ENCODE measurements at regions not wholly inside any gene's neighbourhood (a gene's known extent, or its start where the extent isn't known, plus 50 kb on each side); places are given as distances from the start of the nearest gene placed in this dataset.
"Not testable (repeated sequence)": the region's sequence is repeated elsewhere in the genome, so short reads cannot be mapped to it uniquely, and the experiment has no call there.

- DNase-seq = no peak
Measured at GRCh38 chr1:113307771-113308445, 82.4 kb upstream of the MAGI3 start.

GRCh38 chr1:113312651-113313050 is 77.7 kb upstream of the MAGI3 start:
- DNase-seq = not testable (repeated sequence)

DNA sequence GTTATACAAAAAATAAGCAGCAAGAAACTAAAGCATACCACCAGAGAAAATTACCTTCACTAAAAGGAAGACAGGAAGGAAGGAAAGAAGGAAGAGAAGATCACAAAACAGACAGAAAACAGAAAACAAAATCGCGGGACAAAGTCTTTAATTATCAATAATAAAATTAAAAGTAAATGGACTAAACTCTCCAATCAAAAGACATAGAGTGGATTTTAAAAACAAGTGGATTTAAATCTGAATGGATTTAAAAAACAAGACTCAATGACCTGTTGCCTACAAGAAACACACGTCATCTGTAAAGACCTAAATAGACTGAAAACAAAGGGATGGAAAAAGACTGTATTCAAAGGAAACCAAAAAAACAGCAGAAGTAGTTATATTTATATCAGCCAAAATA is 75.7 kb upstream of the MAGI3 start:
- DNase-seq = no peak

DNA sequence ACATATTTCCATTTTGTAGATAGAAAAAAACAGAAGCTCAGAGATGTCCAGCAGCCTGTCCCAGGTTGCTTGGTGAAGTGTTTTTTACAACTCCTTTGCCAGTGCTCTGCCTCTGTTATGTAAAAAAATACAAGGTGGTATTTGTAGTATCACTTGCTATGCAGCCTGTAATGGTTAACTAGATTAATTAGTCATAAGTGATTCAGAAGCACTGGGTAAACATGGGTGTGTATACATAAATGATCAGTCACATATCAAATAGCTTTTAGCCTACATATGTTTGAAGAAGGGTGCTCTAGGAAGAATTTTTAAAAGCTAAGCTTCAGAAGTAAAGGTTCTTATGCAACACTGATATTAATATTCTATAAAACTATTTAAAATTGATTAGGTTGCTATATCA is 70.0 kb upstream of the MAGI3 start:
- no peak for DNase-seq

DNA sequence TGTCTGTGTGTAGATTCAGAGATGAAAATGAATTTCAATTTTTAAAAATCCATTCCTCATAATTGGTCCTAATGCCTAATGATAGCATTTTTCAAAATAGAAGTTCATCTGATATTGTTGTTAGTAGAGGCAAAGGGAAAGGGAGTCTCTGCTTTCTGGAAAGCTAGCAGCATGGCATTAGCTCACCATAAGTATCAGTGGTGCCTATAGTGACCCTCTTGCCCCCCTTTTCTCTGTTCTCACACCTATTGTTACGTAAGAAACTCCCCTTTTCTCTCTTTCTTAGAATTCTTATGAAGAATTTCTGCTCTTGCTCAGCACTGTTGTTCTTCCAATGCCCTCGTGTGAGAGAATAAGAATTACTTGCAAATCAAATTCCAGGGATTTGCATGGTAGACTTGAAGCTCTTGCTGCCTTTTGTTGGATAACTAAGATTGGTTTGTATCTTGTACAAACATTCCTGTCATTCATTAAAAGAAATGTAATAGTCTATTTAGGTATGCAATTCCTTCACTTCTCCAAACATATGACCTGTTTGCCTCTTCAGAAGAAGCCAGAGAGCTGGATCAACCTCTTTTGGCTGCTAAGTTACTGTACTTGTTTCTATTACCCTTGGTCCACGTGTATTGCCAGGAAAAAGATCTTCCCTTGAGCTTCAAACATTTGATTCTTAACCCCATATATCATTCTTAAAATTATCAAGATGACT is 69.2 kb upstream of the MAGI3 start:
- no peak for DNase-seq

DNA sequence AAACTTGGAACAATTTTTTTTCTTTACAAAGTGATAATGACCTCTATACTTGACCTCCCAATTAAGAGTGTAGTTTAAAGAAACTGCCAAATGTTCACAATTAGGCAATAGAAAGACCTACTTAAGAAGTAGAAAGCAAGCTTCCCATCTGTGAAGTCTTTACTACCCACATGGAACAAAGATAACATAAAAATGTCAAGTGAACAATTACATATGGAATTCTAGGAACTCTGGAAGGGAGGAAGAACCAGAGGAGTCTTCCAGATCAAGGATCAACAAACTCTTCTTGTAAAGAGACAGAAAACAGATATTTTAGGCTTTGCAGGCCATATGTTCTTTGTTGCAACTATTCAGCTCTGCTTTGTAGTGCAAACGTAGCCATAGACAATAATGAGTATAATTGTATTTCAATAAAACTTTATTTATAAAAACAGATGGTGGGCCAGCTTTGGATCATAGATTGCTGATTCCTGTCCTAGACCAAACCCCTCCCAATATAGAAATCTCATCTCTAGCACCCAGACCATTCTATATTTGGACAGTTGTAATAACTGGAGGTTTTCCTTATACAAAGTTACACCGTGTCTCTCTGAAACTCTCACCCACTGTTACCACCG is 68.4 kb upstream of the MAGI3 start:
- no peak for DNase-seq

DNA sequence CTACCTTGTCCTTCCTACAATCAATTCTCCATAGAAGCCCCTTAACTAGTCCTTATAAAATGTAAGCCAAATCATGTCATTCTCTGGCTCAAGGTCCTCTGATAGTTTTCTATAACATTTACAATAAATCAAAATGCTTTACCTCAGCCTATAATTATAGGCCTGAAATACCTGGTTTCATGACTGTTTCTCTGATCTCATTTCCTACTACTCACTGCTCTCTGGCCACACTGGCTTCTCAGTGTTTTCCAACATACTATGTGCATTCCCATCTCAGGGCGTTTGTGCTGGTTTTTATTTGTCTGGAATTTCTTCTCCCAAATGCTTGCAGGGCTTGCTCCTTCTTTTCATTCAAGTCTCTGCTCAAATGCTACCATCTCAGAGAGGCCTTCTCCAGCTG is 67.9 kb upstream of the MAGI3 start:
- DNase-seq = no peak

GRCh38 chr1:113325022-113325421 is 65.3 kb upstream of the MAGI3 start:
- no peak for DNase-seq

DNA sequence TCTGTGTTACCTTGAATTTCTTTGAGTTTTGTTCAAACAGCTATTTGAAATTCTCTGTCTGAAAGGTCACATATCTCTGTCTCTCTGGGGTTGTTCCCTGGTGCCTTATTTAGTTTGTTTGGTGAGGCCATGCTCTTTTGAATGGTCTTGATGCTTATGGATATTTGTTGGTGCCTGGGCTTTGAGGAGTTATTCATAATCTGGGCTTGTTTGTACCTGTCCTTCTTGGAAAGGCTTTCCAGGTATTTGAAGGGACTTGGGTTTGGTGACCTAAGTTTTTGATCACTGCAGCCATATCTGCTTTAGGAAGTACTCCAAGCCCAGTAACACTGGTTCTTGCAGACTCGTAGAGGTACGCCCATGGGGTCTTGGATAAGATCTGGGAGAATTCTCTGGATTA is 63.3 kb upstream of the MAGI3 start:
- DNase-seq = no peak

GRCh38 chr1:113333056-113333455 is 57.3 kb upstream of the MAGI3 start:
- DNase-seq = no peak

- DNase-seq = no peak
Measured at GRCh38 chr1:113340038-113340437, 50.3 kb upstream of the MAGI3 start.
